AG04450 (cell line): ENCODE measurements at regions not wholly inside any gene's neighbourhood (a gene's known extent, or its start where the extent isn't known, plus 50 kb on each side); places are given as distances from the start of the nearest gene placed in this dataset.

Source experiments
- CTCF ChIA-PET: fragments of 300-600, 350-600 bp; formaldehyde crosslinking; extraction: SDS; loops from one replicate; lab custom pipeline; 2022; ENCODE audit warnings: antibody characterized with exemption, inconsistent platforms; lab: Charles Lee
- POLR2A ChIA-PET: fragments of 350-600 bp; formaldehyde crosslinking; extraction: SDS; loops from one replicate; lab custom pipeline; 2021; ENCODE audit warnings: antibody characterized with exemption, inconsistent platforms; lab: Yijun Ruan, JAX
- DNase-seq: peaks from one replicate; pipeline ENCODE4 v3.0.0-alpha.2; 2011; ENCODE audit warnings: low read depth, low spot score
- H3K27ac ChIP-seq: one replicate; pipeline ENCODE4 v1.5.1; 2012; ENCODE audit warnings: low read depth, low read length, control low read depth
- H3K27me3 ChIP-seq: one replicate; pipeline ENCODE4 v1.6.0; 2012; ENCODE audit warnings: low read length; ENCODE audit not compliant: control insufficient read depth, insufficient read depth
- H3K4me3 ChIP-seq: 2 replicates; pipeline ENCODE4 v1.5.1; 2011; ENCODE audit warnings: mild to moderate bottlenecking, low read depth, low read length, control low read depth
- H3K9me3 ChIP-seq: 2 replicates; pipeline ENCODE4 v1.5.1; 2012; ENCODE audit warnings: low read length; ENCODE audit not compliant: control insufficient read depth, insufficient read depth
- TF ChIP-seq, protein P1 (sequence below): IDR thresholded peaks from 2 replicates; pipeline ENCODE4 v1.5.1; 2011; ENCODE audit warnings: low read depth, low read length, control low read depth, inconsistent platforms

DNA sequence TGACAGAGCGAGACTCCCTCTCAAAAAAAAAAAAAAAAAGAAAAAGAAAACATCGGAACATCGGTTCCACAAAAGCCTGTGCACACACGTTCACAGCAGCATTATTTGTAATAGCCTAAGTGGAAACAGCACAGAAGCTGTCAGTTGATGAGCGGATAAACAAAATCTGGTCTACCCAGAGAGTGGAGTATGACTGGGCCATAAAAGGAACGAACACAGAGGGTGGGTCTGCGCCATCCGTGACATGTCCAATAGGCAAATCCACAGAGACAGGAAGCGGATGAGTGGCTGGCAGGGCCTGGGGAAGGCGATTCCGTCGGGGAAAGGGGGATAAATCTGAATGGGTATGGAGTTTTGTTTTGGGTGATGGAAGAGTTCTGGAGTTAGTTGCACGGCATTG, 212.2 kb upstream of the CIBAR2 start:
- Histone ChIP-seq H3K4me3 (no peak overlapping the region), H3K27me3 (no peaks in the 10 kb centered on the region), H3K27ac (no peak overlapping the region), H3K9me3 (peaks cover 8% of the 10 kb centered on the region)
- no peak for DNase-seq
- ChIA-PET CTCF (no interaction called here), POLR2A (no interaction called here)
- TF ChIP-seq, protein P1, sequence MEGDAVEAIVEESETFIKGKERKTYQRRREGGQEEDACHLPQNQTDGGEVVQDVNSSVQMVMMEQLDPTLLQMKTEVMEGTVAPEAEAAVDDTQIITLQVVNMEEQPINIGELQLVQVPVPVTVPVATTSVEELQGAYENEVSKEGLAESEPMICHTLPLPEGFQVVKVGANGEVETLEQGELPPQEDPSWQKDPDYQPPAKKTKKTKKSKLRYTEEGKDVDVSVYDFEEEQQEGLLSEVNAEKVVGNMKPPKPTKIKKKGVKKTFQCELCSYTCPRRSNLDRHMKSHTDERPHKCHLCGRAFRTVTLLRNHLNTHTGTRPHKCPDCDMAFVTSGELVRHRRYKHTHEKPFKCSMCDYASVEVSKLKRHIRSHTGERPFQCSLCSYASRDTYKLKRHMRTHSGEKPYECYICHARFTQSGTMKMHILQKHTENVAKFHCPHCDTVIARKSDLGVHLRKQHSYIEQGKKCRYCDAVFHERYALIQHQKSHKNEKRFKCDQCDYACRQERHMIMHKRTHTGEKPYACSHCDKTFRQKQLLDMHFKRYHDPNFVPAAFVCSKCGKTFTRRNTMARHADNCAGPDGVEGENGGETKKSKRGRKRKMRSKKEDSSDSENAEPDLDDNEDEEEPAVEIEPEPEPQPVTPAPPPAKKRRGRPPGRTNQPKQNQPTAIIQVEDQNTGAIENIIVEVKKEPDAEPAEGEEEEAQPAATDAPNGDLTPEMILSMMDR, result no peak

DNA sequence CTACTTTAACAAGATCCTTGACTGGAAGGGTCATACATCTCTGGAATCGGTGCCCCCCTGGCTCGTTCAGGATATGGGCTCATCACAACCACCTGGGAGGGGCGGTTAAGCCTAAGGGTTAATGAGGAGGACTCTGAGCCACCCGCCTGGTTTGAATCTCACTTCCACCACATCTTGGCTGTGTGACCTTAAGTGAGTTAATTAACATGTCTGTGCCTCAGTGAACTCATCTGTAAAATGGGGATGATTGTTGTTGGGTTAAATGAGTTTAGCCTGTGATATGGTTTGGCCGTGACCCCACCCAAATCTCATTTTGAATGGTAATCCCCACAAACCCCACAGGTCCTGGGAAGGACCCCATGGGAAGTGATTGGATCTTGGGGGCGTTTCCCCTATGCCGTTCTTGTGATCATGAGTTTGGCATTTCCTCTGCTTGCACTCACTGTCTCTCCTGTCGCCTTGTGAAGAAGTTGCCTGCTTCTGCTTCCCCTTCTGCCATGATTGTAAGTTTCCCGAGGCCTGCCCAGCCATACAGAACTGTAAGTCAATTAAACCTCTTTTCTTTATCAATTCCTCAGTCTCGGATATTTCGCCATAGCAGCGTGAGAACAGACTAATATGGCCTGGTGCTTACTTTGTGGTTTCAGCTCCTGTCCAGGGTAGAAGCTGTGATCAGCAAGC, 214.0 kb upstream of the CIBAR2 start:
- Histone ChIP-seq H3K27ac (no peak overlapping the region), H3K27me3 (no peaks in the 10 kb centered on the region), H3K9me3 (peaks cover 8% of the 10 kb centered on the region), H3K4me3 (no peak overlapping the region)
- ChIA-PET POLR2A (no interaction called here), CTCF (no interaction called here)
- TF ChIP-seq, protein P1, result no peak
- no peak for DNase-seq

DNA sequence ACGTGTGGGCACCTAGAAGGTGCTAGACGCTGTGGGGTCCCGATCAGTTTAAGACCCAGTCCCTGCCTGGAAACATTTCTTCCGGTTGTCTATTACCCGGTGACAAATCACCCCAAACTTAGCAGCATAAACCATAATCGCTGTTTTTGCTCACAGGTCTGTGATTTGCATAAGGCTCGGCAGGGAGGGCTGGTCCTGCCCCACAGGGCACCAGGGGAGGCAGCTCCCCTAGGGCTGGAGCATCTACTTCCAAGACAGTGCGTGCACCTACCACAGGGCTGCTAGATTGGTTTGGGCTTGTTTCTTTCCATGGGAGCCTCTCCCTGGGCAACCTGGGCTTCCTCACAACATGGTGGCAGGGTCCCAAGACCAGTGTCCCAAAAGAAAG, 214.5 kb upstream of the CIBAR2 start:
- CTCF ChIA-PET, result no interaction called here
- H3K27ac ChIP-seq, result no peak overlapping the region

DNA sequence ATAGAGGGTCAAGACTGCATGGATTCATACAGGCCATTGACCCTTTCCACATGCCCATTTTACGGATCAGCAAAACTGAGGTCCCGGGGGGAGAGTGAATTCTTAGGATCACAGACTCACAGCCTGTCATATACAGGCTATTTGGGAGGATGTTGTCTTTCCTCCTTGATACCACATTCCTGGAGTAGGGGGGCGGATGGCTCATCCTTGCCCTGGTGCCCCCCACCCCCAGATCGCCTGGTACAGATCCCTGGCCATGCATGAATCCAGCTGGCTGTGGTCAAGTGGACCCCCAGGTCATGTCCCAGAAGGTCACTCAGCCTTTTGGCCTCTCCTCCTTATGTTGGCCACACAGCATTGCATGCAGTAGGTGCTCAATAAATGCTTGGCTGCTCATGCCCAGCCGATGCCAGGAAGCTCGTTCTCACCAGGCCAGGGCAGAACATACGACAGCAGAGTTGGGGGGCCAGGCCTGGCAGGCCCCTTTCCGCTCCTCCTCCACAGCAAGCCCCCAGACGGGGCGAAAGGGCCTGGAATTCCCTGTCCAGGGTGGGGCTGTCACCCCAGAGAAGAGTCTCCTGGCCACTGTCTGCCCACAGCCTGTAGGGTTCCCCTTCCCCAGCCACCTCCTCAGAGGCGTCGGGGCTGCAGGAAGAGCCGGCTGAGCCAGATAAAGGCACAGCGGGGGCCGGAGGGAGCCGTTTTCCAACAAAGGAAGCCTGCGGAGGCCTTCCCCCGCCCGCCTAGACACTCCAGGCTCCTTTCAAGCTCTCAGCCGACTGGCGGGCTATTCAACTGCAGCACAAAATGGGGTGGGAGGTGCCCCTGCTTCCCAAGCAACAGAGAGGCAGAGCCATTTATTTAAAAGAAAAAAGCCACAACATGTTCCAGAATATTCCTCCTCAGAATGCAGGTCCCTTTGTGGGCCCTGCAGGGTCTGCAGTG, 215.7 kb upstream of the CIBAR2 start:
- POLR2A ChIA-PET, result no interaction called here
- no peak overlapping the region for H3K4me3 ChIP-seq
- TF ChIP-seq, protein P1, result no peak
- H3K27me3 ChIP-seq, result no peaks in the 10 kb centered on the region
- no peak for DNase-seq
- peaks cover 12% of the 10 kb centered on the region for H3K9me3 ChIP-seq
- CTCF ChIA-PET, result no interaction called here
- no peak overlapping the region for H3K27ac ChIP-seq

More for the DNA sequence above, 214.5 kb upstream of the CIBAR2 start:
- POLR2A ChIA-PET, result no interaction called here
- TF ChIP-seq, protein P1, result no peak
- no peak for DNase-seq
- Histone ChIP-seq H3K27me3 (no peaks in the 10 kb centered on the region), H3K9me3 (peaks cover 8% of the 10 kb centered on the region), H3K4me3 (no peak overlapping the region)

DNA sequence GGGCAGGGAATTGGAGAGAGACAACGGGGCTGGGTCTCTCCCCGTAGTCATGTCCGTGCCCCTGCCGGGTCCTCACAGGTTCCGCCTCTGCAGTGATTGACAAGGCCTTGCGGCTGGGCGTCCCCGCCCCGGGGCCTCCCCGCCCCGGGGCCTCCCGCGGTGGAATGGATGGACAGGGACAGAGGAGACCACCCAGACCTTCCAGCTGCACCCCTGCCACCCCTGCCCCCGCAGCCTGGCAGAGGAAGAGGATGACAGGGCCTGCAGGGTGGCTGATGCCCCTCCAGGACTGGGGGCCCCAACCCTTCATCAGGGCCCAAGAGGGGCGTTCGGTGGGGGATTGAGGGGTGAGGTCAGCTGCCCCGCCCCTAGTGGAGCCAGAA, 216.4 kb upstream of the CIBAR2 start:
- H3K27me3 ChIP-seq, result no peaks in the 10 kb centered on the region
- TF ChIP-seq, protein P1, result no peak
- CTCF ChIA-PET, result no interaction called here
- H3K4me3 ChIP-seq, result no peak overlapping the region
- no peak overlapping the region for H3K27ac ChIP-seq
- H3K9me3 ChIP-seq, result peaks cover 8% of the 10 kb centered on the region
- POLR2A ChIA-PET, result no interaction called here
- no peak for DNase-seq
